DOHH2 (cell line): ENCODE measurements at regions not wholly inside any gene's neighbourhood (a gene's known extent, or its start where the extent isn't known, plus 50 kb on each side); places are given as distances from the start of the nearest gene placed in this dataset.

Source experiments
- H3F3A ChIP-seq: fragments of 200-600 bp; sonication (generic), shearing (Covaris generic); 2 replicates; pipeline ENCODE4 v1.6.0; 2016; ENCODE audit warnings: antibody characterized with exemption, mild to moderate bottlenecking; ENCODE audit not compliant: control insufficient read depth, insufficient read depth
- H3K27ac ChIP-seq: fragments of 200-600 bp; sonication (generic); 2 replicates; pipeline ENCODE4 v1.5.1; 2014; ENCODE audit warnings: low read depth, mild to moderate bottlenecking, low read length, moderate library complexity
- H3K27me3 ChIP-seq: fragments of 200-600 bp; sonication (generic); 2 replicates; pipeline ENCODE4 v1.6.1; 2014; ENCODE audit warnings: mild to moderate bottlenecking, low read length, mixed read lengths; ENCODE audit not compliant: control insufficient read depth
- H3K36me3 ChIP-seq: fragments of 200-600 bp; sonication (generic); 2 replicates; pipeline ENCODE4 v1.6.1; 2014; ENCODE audit warnings: mild to moderate bottlenecking, low read length, moderate library complexity, mixed read lengths; ENCODE audit not compliant: control insufficient read depth
- H3K4me1 ChIP-seq: fragments of 200-600 bp; sonication (generic); 2 replicates; pipeline ENCODE4 v1.6.1; 2014; ENCODE audit warnings: mild to moderate bottlenecking, low read length, mixed read lengths; ENCODE audit not compliant: control insufficient read depth
- H3K4me2 ChIP-seq: fragments of 200-600 bp; sonication (generic); 2 replicates; pipeline ENCODE4 v1.6.0; 2014; ENCODE audit warnings: mild to moderate bottlenecking, low read length, moderate library complexity
- H3K4me3 ChIP-seq: fragments of 200-600 bp; sonication (generic); 2 replicates; pipeline ENCODE4 v1.5.1; 2014; ENCODE audit warnings: mild to moderate bottlenecking, low read length, mixed read lengths
- H3K79me2 ChIP-seq: fragments of 200-600 bp; sonication (generic); 2 replicates; pipeline ENCODE4 v1.6.1; 2014; ENCODE audit warnings: mild to moderate bottlenecking, low read length, mixed read lengths; ENCODE audit not compliant: control insufficient read depth
- H3K9me2 ChIP-seq: fragments of 200-600 bp; sonication (generic); replicated peaks from 2 replicates; pipeline ENCODE4 v1.6.1; 2014; ENCODE audit warnings: mild to moderate bottlenecking, low read length, mixed read lengths; ENCODE audit not compliant: control insufficient read depth
- H3K9me3 ChIP-seq: fragments of 200-600 bp; sonication (generic); 2 replicates; pipeline ENCODE4 v1.6.1; 2014; ENCODE audit warnings: antibody characterized with exemption, low read length, mixed read lengths; ENCODE audit not compliant: control insufficient read depth, insufficient read depth
- H4K20me1 ChIP-seq: fragments of 200-600 bp; sonication (generic); 2 replicates; pipeline ENCODE4 v1.6.0; 2014; ENCODE audit warnings: low read depth, mild to moderate bottlenecking, antibody characterized with exemption, low read length, moderate library complexity; ENCODE audit not compliant: control insufficient read depth, insufficient read depth
- EZH2phosphoT487 ChIP-seq: fragments of 200-600 bp; sonication (generic); IDR thresholded peaks from 2 replicates; pipeline ENCODE4 v1.6.1; 2017; ENCODE audit warnings: borderline replicate concordance, mild to moderate bottlenecking, antibody characterized with exemption, low read length, moderate library complexity, mixed read lengths
- TF ChIP-seq, protein P1 (sequence below): fragments of 200-600 bp; sonication (generic); IDR thresholded peaks from one replicate; pipeline ENCODE4 v1.5.1; 2014; ENCODE audit warnings: antibody characterized with exemption, mild to moderate bottlenecking, low read depth, low read length; ENCODE audit not compliant: poor library complexity, severe bottlenecking

DNA sequence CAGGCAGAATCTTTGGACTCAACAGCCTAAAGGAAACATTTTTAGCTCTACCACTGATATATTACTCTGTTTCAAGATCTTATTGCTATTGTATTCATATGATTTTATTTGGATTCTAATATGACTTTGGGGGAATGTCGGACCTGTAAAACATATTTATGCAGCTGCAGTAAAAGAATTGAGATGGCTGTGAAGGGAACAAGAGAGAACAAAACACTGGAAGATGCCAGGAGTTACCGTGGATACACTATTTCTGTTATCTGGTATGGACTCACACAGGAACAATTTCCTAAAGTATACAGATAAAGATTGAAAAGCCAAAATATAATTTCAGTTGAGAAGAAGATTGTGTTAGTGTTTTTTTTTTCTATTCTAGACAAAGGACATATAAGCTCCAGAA lies 113.0 kb upstream of the DCLK2 start:
- Histone ChIP-seq H3K27ac (no peak overlapping the region), H4K20me1 (no peaks in the 10 kb centered on the region), H3K4me3 (no peak overlapping the region), H3F3A (no peaks in the 10 kb centered on the region), H3K4me2 (no peak overlapping the region), H3K9me3 (no peaks in the 10 kb centered on the region), H3K36me3 (no peaks in the 10 kb centered on the region), H3K9me2 (no peaks in the 10 kb centered on the region), H3K27me3 (0 out of 2 replicates have a peak, but pooled peaks cover 4% of the 10 kb centered on the region), H3K4me1 (no peaks in the 10 kb centered on the region), H3K79me2 (no peaks in the 10 kb centered on the region)
- TF ChIP-seq EZH2phosphoT487, result no peak
- TF ChIP-seq, protein P1, sequence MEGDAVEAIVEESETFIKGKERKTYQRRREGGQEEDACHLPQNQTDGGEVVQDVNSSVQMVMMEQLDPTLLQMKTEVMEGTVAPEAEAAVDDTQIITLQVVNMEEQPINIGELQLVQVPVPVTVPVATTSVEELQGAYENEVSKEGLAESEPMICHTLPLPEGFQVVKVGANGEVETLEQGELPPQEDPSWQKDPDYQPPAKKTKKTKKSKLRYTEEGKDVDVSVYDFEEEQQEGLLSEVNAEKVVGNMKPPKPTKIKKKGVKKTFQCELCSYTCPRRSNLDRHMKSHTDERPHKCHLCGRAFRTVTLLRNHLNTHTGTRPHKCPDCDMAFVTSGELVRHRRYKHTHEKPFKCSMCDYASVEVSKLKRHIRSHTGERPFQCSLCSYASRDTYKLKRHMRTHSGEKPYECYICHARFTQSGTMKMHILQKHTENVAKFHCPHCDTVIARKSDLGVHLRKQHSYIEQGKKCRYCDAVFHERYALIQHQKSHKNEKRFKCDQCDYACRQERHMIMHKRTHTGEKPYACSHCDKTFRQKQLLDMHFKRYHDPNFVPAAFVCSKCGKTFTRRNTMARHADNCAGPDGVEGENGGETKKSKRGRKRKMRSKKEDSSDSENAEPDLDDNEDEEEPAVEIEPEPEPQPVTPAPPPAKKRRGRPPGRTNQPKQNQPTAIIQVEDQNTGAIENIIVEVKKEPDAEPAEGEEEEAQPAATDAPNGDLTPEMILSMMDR, result no peak

DNA sequence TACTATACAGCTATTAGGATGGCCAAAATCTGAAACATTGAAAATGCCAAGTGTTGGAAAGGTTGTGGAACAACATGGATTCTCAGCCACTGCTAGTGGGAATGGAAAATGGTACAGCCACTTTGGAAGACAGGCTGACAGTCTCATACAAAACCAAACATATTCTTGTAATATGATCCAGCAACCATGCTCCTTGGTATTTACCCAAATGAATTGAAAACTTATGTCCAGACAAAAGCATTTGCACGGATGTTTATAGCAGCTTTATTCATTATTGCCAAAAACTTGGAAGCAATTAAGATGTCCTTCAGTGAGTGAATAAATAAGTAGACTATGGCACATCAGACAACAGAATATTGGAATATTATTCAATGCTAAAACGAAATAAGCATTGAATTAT lies 105.8 kb upstream of the DCLK2 start:
- peaks cover 2% of the 10 kb centered on the region; the same call in 1 of the 2 replicates for H3K27me3 ChIP-seq
- H3K9me3 ChIP-seq, result no peaks in the 10 kb centered on the region
- H4K20me1 ChIP-seq, result no peaks in the 10 kb centered on the region
- no peaks in the 10 kb centered on the region for H3K9me2 ChIP-seq
- no peaks in the 10 kb centered on the region for H3K4me1 ChIP-seq
- no peak overlapping the region for H3K27ac ChIP-seq
- no peak overlapping the region for H3K4me3 ChIP-seq
- H3F3A ChIP-seq, result no peaks in the 10 kb centered on the region
- TF ChIP-seq, protein P1, result no peak
- no peak for TF ChIP-seq EZH2phosphoT487
- H3K79me2 ChIP-seq, result no peaks in the 10 kb centered on the region
- H3K36me3 ChIP-seq, result no peaks in the 10 kb centered on the region
- no peak overlapping the region for H3K4me2 ChIP-seq

DNA sequence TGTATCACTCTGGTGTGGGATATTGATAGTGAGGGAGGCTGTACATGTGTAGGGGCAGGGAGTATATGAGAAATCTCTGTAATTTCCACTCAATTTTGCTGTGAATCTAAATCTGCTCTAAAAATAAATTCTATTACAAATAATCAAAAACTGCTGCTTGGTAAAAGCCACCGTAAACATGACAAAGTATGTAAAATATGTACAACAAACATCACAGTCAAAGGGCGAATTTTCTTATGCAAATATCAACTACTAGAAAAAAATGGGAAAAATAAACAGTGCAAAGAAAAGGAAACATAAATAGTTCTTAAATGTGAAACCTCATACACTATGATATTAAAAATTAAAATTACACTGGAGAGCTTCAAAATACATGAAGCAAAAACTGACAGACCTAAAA lies 105.1 kb upstream of the DCLK2 start:
- H3K4me3 ChIP-seq, result no peak overlapping the region
- H3K9me3 ChIP-seq, result no peaks in the 10 kb centered on the region
- no peaks in the 10 kb centered on the region for H3K9me2 ChIP-seq
- H4K20me1 ChIP-seq, result no peaks in the 10 kb centered on the region
- TF ChIP-seq, protein P1, result no peak
- TF ChIP-seq EZH2phosphoT487, result no peak
- H3K36me3 ChIP-seq, result no peaks in the 10 kb centered on the region
- no peak overlapping the region for H3K27ac ChIP-seq
- no peak overlapping the region for H3K4me2 ChIP-seq
- H3K27me3 ChIP-seq, result peaks cover 2% of the 10 kb centered on the region; the same call in 1 of the 2 replicates
- H3F3A ChIP-seq, result no peaks in the 10 kb centered on the region
- no peaks in the 10 kb centered on the region for H3K79me2 ChIP-seq
- H3K4me1 ChIP-seq, result no peaks in the 10 kb centered on the region

DNA sequence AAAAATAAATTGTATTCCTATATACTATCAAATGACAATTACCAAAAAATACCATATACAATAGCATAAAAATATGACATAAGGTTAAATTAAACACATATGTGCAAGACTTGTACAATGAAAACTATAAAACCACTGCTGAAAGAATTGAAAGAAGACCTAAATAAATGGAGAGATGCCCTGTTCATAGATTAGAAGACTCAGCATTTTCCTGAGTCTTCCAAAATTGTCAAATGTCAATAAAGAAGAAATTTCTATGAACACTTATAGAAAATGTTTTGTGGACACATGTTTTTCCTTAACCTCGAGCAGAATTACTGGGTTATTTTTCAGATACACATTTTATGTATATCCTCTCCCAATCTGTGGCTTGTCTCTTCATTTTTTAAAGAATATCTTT lies 103.1 kb upstream of the DCLK2 start:
- Histone ChIP-seq H4K20me1 (no peaks in the 10 kb centered on the region), H3K4me3 (no peak overlapping the region), H3K27ac (no peak overlapping the region), H3K79me2 (no peaks in the 10 kb centered on the region), H3F3A (no peaks in the 10 kb centered on the region), H3K36me3 (no peaks in the 10 kb centered on the region), H3K9me3 (no peaks in the 10 kb centered on the region), H3K4me2 (no peak overlapping the region), H3K27me3 (peaks cover 2% of the 10 kb centered on the region; the same call in 1 of the 2 replicates), H3K4me1 (no peaks in the 10 kb centered on the region), H3K9me2 (no peaks in the 10 kb centered on the region)
- TF ChIP-seq EZH2phosphoT487, result no peak
- TF ChIP-seq, protein P1, result no peak
